HG02642 (cell line): ENCODE measurements at regions not wholly inside any gene's neighbourhood (a gene's known extent, or its start where the extent isn't known, plus 50 kb on each side); places are given as distances from the start of the nearest gene placed in this dataset.

Experiments used
- ATAC-seq: cut with Tn5 transposase; IDR thresholded peaks from one replicate; pipeline ENCODE4 v1.9.1; 2021; ENCODE audit warnings: mild to moderate bottlenecking; ENCODE audit not compliant: unreplicated experiment, poor library complexity

GRCh38 chr5:53359916-53360517 lies 120.4 kb upstream of the FST start:
- ATAC-seq = no peak

DNA sequence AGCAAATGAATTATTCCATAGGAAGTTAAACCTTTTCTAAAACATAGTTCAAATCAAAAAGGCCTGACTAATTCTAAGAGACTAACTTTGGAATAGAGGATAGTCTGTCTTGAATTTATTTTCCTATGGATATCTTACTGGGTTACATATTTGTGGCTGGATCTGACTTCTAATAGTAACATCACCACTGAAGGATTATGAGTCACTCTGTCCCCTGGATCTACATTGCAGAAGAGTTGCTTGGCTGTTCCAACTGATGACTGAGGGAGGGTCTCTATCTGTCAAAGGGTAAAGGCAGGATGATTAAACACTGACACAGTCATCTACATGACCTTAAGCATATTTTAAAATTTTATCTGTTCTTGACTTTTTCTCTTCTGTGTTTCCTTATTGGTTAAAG lies 119.6 kb upstream of the FST start:
- no peak for ATAC-seq

DNA sequence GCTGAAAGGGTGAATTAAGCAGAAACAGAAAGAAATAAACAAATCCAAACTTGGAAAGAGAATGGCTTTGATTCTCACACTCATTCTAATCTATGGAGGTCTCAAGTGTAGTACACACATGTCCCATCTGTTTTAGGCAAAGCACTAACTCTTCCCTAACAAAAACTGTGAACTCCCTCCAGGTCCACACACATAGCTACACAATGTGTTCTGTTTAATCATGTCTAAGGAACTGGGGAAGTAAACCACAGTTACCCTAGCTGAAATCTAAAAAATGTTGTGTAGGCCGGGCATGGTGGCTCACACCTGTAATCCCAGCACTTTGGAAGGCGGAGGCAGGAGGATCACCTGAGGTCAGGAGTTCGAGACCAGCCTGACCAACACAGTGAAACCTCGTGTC lies 118.7 kb upstream of the FST start:
- no peak for ATAC-seq

- no peak for ATAC-seq
These were observed 117.9 kb upstream of the FST start for GRCh38 chr5:53362521-53362941.

GRCh38 chr5:53364061-53364460 lies 116.4 kb upstream of the FST start:
- no peak for ATAC-seq

DNA sequence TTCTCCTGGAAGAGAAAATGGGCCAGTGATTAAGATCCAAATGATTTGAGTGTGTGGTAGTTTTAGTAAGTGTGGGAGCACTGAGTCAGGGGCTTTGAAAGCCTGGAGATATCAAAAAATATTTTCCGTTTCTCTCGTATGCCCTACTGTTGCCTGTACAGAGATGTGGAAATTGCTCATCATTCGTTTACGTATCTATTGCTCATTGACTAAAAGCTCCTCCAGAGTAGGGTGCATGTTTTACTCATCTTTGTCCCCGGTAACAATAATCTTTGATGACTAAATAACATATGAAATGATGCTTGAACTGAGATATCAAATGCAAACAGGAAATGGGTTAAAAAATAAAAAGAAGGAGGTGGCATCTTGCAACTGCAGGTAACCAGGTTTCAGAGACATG lies 114.2 kb upstream of the FST start:
- ATAC-seq = no peak

DNA sequence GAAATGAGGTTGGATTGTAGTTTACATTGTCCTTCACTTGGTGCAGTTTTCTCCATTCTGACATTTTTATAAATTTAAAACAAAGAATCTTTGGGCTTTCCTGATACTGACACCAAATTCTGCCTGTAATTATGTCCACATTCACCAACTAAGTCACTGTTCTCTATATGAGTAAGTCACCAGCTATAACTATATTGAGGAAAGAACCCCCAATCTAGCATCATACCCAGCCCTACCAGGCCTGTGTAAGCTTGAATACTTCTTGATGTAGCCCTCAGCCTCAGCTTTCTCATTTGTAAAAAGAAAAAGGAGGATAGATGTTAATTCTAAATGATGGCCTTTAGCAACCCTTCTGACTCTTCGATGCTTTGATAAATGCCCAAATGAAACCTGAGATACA lies 112.7 kb upstream of the FST start:
- no peak for ATAC-seq

- no peak for ATAC-seq
These were observed 111.9 kb upstream of the FST start for GRCh38 chr5:53368516-53368915.

- no peak for ATAC-seq
These were observed 111.3 kb upstream of the FST start for GRCh38 chr5:53368966-53369605.

- ATAC-seq = no peak
These were observed 110.7 kb upstream of the FST start for GRCh38 chr5:53369681-53370080.

- no peak for ATAC-seq
These were observed 106.8 kb upstream of the FST start for GRCh38 chr5:53373451-53374158.

- ATAC-seq = no peak
These were observed 103.6 kb upstream of the FST start for GRCh38 chr5:53376853-53377252.

GRCh38 chr5:53378190-53378589 lies 102.2 kb upstream of the FST start:
- ATAC-seq = no peak

- no peak for ATAC-seq
These were observed 101.7 kb upstream of the FST start for GRCh38 chr5:53378590-53379247.

- ATAC-seq = no peak
These were observed 94.1 kb upstream of the FST start for GRCh38 chr5:53386341-53386740.

DNA sequence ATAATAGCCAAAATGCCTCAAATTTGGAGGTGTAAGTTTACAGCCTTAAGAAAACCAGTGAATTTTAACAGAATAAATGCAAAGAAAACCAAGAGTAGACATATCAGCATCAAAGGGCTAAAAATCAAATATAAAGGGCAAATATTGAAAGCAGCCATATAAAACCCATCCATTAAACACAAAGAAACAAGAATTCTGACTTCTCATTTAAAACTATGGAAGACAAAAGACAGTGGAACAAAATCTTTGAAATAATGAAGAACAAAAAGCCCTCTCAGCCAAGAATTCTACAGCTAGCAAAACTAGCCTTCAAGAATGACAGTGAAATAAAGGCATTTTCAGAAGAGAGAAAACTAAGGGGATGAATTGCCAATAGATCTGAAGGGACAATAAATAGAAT lies 91.3 kb upstream of the FST start:
- ATAC-seq = no peak

DNA sequence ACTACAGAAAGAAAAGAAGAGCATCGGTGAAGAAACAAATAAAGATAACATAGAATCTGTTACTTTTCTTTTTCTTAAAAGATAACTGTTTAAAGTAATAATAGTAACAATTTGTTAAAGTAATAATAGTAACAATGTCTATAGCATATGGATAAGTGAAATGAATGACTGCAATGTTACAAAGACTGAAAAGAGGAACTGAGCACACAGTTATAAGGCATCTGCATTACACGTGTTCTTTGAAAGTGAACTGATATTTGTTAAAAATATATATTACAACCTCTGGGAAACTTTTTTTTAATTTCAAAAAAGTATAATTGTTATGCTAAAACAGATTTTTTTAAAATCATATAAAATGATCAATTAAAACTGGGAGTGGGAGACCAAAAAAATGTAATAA lies 88.4 kb upstream of the FST start:
- no peak for ATAC-seq

GRCh38 chr5:53394808-53395207 lies 85.6 kb upstream of the FST start:
- no peak for ATAC-seq

DNA sequence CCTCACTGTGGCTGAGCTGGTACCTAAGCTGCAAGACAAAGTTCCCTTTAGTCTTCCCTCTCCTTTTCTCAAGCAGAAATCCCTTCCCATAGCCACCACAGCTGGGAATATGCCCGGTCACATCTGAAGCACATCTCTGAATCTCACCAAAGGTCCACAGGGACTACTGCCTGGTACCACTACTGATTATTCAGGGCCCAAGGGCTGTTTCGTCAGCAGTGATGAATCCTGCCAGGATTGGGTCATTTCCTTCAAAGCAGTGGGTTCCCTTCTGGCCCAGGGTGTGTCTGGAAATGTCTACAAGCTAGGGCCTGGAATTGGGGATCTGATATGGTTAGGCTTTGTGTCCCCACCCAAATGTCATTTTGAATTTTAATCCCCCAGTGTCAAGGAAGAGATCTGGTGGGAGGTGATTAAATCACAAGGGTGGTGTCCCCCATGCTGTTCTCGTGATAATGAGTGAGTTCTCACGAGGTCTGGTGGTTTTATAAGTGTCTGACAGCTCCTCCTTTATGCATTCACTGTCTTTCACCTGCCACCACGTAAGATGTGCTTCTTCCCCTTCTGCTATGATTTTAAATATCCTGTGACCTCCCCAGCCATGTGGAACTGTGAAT lies 83.2 kb upstream of the FST start:
- ATAC-seq = no peak

DNA sequence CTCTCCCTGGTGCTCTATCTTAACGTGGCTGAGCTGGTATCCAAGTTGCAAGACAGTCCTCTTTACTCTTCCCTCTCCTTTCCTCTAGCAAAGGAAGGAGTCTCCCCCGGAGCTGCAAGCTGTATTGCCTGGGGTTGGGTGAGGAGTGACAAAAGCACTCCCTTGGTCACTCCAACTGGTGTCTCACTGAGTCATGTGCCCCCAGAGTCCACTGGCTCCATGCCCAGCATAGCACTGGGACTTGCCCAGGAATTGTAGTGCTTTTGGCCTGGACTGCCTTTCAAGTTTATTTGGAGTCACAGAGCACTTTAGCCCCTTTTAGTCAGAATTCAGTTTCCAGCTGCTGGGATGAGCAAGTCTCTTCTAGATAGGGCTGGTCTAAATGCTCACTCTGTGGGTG lies 82.6 kb upstream of the FST start:
- ATAC-seq = no peak
